COLO668 (cell line): ENCODE measurements at regions not wholly inside any gene's neighbourhood (a gene's known extent, or its start where the extent isn't known, plus 50 kb on each side); places are given as distances from the start of the nearest gene placed in this dataset.

Experiments
- DNase-seq: peaks from one replicate; lab custom pipeline; 2025; ENCODE audit not compliant: unreplicated experiment; lab: John Stamatoyannopoulos, UW

- no peak for DNase-seq
These were observed 285.9 kb downstream of the RFC3 start for GRCh38 chr13:34103854-34104253.

- no peak for DNase-seq
These were observed 286.9 kb downstream of the RFC3 start for GRCh38 chr13:34104853-34105252.

- DNase-seq: no peak
These were observed 289.9 kb downstream of the RFC3 start for GRCh38 chr13:34107806-34108205.

GRCh38 chr13:34108410-34108809 lies 290.5 kb downstream of the RFC3 start:
- no peak for DNase-seq

GRCh38 chr13:34114581-34114980 lies 296.6 kb downstream of the RFC3 start:
- DNase-seq: no peak

GRCh38 chr13:34116651-34117050 lies 298.7 kb downstream of the RFC3 start:
- DNase-seq: no peak

- DNase-seq: peak; percentile 78
These were observed 306.8 kb downstream of the RFC3 start for GRCh38 chr13:34124666-34125306.

GRCh38 chr13:34127523-34127922 lies 309.6 kb downstream of the RFC3 start:
- DNase-seq: no peak

- DNase-seq: no peak
These were observed 310.7 kb downstream of the RFC3 start for GRCh38 chr13:34128661-34129060.

- no peak for DNase-seq
These were observed 311.5 kb downstream of the RFC3 start for GRCh38 chr13:34129436-34129835.

- DNase-seq: no peak
These were observed 319.3 kb downstream of the RFC3 start for GRCh38 chr13:34137200-34137599.

- no peak for DNase-seq
These were observed 321.8 kb downstream of the RFC3 start for GRCh38 chr13:34139660-34140227.

- DNase-seq: no peak
These were observed 325.7 kb downstream of the RFC3 start for GRCh38 chr13:34143637-34144036.

GRCh38 chr13:34144142-34144541 lies 326.2 kb downstream of the RFC3 start:
- DNase-seq: no peak

- no peak for DNase-seq
These were observed 327.1 kb downstream of the RFC3 start for GRCh38 chr13:34145061-34145460.

GRCh38 chr13:34148359-34148758 lies 330.4 kb downstream of the RFC3 start:
- no peak for DNase-seq

- DNase-seq: no peak
These were observed 333.9 kb downstream of the RFC3 start for GRCh38 chr13:34151885-34152284.

GRCh38 chr13:34152409-34152808 lies 334.5 kb downstream of the RFC3 start:
- DNase-seq: no peak

GRCh38 chr13:34152996-34153395 lies 335.0 kb downstream of the RFC3 start:
- DNase-seq: no peak

GRCh38 chr13:34153428-34154180 lies 335.7 kb downstream of the RFC3 start:
- no peak for DNase-seq

- no peak for DNase-seq
These were observed 338.1 kb downstream of the RFC3 start for GRCh38 chr13:34155931-34156607.

GRCh38 chr13:34156841-34157365 lies 339.0 kb downstream of the RFC3 start:
- DNase-seq: peak; percentile 97
